B cell (primary cell): ENCODE measurements at regions not wholly inside any gene's neighbourhood (a gene's known extent, or its start where the extent isn't known, plus 50 kb on each side); places are given as distances from the start of the nearest gene placed in this dataset.

ENCODE experiments used
- EZH2 ChIP-seq: IDR thresholded peaks from 2 replicates; pipeline ENCODE4 v1.6.1; 2012; ENCODE audit warnings: borderline replicate concordance, low read depth, mild to moderate bottlenecking, moderate library complexity, low read length; ENCODE audit not compliant: insufficient read depth, poor library complexity, severe bottlenecking
- TF ChIP-seq, protein P1 (sequence below): fragments of 200-600 bp; IDR thresholded peaks from one replicate; pipeline ENCODE4 v1.8.0; 2022; ENCODE audit warnings: antibody characterized with exemption, mild to moderate bottlenecking

DNA sequence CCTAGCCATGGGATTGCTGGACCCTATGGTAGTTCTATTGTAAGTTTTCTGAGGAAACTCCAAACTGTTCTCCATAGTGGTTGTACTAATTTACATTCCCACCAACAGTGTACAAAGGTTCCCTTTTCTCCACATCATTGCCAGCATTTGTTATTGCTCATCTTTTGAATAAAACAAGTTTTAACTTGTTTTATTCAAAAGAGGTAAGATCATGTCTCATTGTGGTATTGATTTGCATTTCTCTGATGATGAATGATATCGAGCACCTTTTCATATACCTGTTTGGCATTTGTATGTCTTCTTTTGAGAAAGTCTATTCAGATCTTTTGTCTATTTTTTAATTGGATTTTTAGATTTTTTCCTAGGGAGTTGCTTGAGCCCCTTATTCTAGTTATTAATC, 819.1 kb downstream of the TUSC7 start:
- TF ChIP-seq, protein P1, sequence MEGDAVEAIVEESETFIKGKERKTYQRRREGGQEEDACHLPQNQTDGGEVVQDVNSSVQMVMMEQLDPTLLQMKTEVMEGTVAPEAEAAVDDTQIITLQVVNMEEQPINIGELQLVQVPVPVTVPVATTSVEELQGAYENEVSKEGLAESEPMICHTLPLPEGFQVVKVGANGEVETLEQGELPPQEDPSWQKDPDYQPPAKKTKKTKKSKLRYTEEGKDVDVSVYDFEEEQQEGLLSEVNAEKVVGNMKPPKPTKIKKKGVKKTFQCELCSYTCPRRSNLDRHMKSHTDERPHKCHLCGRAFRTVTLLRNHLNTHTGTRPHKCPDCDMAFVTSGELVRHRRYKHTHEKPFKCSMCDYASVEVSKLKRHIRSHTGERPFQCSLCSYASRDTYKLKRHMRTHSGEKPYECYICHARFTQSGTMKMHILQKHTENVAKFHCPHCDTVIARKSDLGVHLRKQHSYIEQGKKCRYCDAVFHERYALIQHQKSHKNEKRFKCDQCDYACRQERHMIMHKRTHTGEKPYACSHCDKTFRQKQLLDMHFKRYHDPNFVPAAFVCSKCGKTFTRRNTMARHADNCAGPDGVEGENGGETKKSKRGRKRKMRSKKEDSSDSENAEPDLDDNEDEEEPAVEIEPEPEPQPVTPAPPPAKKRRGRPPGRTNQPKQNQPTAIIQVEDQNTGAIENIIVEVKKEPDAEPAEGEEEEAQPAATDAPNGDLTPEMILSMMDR, result no peak
- no peak for TF ChIP-seq EZH2
